GM12873 (cell line): ENCODE measurements at regions not wholly inside any gene's neighbourhood (a gene's known extent, or its start where the extent isn't known, plus 50 kb on each side); places are given as distances from the start of the nearest gene placed in this dataset.

Experiments used
- TF ChIP-seq, protein P1 (sequence below): IDR thresholded peaks from 2 replicates; pipeline ENCODE4 v1.5.1; 2012; ENCODE audit warnings: low read depth, mild to moderate bottlenecking, moderate library complexity, low read length, control low read depth; ENCODE audit not compliant: insufficient read depth; ENCODE audit errors: missing control alignments

DNA sequence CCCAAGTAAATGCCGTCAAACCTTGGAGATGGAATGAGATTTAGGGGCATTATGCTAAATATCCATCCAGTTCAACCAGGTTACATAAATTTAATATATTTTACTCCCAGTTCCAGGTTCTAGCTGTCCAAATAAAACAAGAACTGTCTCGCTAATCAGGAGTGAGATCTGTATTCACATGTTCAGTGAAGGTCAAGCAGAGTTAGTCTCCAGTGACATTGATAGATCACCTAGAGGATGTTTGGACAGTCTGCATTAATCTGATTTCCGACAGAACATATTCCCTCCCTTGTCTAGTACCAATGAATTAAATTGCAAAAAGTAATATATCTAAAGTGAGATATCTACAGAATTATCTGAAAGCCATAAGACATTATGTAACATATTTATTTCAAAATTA lies 979.4 kb upstream of the CNTNAP5 start:
- TF ChIP-seq, protein P1, sequence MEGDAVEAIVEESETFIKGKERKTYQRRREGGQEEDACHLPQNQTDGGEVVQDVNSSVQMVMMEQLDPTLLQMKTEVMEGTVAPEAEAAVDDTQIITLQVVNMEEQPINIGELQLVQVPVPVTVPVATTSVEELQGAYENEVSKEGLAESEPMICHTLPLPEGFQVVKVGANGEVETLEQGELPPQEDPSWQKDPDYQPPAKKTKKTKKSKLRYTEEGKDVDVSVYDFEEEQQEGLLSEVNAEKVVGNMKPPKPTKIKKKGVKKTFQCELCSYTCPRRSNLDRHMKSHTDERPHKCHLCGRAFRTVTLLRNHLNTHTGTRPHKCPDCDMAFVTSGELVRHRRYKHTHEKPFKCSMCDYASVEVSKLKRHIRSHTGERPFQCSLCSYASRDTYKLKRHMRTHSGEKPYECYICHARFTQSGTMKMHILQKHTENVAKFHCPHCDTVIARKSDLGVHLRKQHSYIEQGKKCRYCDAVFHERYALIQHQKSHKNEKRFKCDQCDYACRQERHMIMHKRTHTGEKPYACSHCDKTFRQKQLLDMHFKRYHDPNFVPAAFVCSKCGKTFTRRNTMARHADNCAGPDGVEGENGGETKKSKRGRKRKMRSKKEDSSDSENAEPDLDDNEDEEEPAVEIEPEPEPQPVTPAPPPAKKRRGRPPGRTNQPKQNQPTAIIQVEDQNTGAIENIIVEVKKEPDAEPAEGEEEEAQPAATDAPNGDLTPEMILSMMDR = no peak

DNA sequence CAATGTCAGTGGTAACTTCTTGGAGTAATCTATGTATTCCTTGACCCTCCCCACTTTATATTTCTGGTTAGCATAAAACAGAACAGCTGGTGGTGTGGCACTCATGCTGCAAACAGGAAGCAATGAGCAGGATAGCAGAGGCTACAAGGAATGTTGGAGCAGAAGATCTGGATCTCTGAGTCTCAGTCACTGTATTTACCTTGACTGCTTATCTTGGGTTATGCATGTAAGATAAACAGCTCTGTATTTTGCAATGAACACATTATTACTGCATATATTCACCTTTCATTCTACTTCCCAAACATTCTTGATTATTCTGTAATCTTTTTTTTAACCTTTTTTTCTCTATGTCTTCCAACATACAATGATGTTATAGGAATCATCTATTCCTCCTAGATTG lies 977.9 kb upstream of the CNTNAP5 start:
- TF ChIP-seq, protein P1 = no peak

DNA sequence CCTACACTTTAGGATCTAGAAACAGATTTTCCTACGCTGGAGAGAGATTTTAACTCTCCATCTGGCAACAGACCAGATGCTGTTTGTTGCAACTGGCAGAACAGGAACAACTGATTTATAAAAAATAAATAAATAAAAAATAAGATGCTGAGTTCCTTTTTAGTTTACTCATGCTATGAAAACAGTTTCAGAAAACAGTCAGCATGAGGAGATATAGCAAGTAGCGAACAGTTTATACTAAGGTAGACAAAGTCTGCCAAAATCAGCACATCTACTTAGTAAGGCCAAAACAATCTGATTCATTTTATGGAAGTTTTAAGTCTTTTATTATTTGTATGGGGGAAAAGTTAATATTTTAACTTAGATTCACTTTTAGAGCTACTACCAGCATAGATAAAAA lies 974.0 kb upstream of the CNTNAP5 start:
- TF ChIP-seq, protein P1 = no peak

DNA sequence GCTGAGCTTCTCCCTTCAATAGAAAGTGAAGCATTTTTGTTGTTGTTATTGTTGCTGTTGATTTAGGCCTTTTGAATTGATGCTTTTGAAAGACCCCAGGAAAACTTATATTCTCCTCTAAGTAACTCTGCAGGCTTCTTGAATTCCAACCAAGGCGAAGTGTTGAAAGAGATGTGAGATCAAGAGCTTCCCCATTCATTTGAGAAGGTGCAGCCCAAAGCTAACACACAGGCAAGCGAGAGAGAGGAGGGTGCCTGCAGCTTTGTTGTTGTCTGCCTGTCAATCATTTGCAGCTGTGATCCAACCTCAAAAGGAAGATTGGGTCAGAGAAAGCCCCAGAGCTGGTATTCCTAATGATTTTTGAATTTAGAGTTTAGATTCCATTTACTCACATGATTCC lies 963.6 kb upstream of the CNTNAP5 start:
- TF ChIP-seq, protein P1 = no peak

DNA sequence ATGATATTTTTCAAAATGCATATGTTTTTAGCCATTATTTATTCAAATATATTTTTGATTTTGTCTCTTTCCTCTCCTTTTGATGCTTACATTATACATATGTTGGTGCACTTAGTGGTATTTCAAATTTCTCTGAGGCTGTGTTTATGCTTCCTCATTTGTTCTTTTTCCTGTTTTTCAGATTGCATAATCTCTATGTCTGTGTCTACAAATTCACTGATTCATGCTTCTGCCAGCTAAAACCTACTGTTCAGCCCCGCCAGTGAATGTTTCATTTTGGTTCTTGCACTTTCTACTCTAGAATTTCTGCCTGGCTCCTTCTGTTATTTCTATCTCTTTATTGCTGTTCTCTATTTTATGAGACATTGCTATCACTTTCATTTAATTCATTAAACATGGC lies 951.7 kb upstream of the CNTNAP5 start:
- TF ChIP-seq, protein P1 = no peak

DNA sequence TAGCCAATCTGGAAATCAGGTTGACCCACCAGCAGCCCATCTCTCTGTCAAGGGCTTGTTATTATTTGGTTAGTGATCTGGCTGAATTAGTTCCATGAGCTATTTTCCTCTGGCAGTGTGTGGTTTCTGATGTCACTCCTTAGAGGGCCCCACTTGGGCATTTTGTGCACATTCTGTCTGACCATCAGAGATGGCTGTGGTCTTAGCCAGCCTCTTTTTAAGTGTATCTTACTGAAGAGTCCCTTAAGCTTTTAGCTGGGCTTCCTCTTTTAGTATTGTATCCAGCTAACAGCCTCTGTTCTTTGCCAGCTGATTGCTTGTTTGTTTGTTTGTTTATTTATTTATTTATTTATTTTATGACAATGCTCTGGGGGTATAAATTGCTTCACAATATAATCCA lies 951.1 kb upstream of the CNTNAP5 start:
- TF ChIP-seq, protein P1 = no peak

DNA sequence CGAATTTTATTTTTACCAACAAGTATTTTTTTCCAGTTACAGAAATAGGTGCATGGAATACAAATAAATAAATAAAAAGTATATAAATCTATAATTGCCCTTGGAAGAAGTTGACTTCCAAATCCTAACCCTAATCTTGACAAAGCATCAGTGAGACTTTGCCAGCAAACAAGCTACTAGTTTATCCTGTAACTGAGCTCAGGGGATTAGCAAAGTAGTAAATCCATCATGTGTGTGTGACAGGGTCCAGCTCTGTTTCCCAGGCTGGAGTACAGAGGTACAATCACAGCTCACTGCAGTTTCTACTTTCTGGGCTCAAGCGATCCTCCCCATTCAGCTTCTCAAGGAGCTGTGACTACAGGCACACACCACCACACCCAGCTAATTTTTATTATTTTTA lies 948.0 kb upstream of the CNTNAP5 start:
- TF ChIP-seq, protein P1 = no peak
